ENCODE measurements at regions not wholly inside any gene's neighbourhood (a gene's known extent, or its start where the extent isn't known, plus 50 kb on each side); places are given as distances from the start of the nearest gene placed in this dataset.

DNA sequence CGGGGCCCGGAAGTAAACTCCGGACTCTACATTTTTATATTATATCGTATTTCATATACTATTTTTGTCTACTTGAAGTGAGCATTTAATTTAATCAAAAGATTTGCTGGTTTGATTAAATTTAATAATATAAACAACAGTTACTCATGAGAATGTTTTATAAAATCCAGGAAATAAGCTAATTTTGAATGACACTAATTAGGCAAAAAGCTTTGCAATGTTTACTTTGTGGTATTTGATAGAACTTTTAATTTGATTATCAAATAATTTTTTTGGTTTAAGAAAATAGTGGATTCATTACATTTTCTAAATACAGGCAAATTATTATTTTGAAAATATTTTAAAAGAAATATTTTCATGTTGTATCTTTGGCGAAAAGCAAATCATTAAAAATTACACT is 900.4 kb upstream of the CDH2 start:
- DNase-seq (ENCODE audit: low spot score): no peak

DNA sequence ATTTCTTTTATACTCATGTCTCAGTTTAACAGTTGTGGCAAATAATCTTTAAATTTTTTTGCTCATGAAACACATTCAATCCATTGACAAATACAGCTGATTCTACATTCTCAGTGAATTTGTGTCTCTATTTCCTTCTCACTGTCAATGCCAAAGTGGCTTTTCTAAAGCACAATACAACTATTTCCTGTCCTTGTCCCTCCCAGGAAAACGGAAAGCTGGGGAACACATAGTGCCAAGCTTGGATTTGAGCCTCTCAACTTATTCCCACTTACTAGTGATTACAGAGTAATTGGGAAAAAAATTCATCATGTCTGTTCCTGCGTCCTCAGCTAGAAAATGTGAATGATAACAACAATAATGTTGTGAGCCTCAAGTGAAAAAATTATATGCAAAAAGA is 899.7 kb upstream of the CDH2 start:
- no peak for DNase-seq (ENCODE audit: low spot score)

DNA sequence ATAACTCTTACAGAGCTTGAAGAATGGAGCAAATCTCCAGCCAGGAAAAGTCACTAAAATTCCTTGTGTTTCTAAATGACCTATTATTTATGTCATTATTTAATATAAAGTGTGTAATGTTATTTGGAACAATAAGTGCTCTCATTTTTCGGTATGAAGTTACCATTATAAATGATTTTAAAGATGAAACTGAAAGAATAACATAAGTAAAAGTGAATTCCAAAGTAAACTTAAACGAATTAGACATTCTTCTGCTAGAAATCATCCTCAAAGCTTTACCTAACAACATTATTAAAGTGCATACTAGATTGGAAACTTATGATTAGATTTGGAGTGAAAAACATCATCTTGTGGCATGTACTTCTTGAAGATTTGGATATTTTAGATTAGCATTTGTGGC is 897.2 kb upstream of the CDH2 start:
- no peak for DNase-seq (ENCODE audit: low spot score)

DNA sequence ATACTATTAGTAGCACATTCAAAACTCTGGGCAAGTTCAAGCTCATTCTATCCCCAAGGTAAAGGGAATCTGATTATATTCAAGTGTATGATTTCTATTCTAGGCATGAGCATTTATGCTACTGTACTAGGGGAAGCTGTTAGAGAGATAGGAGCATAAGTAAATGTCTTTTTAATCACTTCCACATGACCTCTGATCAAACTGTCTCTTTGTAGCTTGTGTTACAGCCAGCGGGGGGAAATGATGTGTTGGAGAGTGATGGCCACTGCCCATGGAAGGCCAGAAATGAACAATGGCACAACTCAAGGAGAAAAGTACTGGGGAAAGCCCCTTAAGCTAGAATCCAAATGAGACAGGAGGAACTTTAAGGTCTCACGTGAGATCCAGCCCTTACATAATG is 894.9 kb upstream of the CDH2 start:
- no peak for DNase-seq (ENCODE audit: low spot score)

DNA sequence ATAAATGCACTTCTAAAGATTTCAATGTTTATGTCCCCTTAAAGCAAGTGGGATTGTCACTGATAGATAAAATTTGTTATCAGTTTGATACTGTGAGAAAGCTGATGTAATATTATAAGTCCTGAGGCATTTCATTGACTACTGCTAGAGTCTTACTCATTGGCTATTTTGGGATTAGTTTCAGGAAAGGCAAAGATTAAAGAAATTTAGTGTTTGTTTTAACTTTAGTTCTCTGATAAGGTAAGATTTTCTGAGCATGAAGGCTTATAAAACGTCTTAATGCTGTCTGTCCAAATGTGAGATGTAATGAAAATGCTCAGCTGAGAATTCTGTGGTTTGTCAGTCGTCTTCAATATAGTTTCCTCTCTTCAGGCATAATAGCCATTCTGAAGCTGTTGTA is 886.4 kb upstream of the CDH2 start:
- no peak for DNase-seq (ENCODE audit: low spot score)

DNA sequence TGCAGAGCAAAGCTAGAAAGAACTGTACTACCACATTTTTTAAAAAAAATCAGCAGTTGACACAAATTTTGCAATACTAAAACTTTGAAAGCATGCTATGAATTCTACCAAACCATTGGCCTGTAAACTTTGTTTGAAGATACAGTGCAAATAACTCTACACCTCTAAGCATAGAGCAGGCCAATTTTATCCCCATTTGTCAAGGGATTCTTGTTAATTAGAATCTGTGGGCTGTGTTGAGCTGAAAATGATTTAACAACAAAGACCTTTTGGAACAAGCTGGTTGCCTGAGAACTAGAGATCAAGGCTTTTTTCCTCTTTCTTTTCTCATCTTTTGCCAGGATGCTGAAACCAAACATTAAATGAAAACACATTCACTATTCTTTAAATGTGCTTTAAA is 886.0 kb upstream of the CDH2 start:
- DNase-seq (ENCODE audit: low spot score): no peak

DNA sequence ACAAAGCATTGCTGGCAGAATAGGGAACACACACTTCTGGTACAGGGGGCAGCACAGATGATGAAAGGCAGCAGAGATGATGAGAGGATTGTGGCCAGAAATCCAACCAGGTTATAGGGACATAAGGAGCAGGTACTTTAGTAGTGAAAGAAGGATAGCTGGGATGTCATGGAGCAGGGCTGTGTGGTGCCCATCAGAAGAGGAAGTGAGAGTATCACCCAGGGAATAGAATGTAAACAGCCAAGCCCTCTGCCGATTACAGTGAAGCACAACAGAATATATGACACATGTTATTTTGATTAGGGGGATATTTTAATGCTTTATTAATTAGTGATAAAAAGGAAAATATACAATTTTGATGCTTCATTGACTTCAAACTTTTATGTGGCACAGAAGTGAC is 883.4 kb upstream of the CDH2 start:
- no peak for DNase-seq (ENCODE audit: low spot score)

DNA sequence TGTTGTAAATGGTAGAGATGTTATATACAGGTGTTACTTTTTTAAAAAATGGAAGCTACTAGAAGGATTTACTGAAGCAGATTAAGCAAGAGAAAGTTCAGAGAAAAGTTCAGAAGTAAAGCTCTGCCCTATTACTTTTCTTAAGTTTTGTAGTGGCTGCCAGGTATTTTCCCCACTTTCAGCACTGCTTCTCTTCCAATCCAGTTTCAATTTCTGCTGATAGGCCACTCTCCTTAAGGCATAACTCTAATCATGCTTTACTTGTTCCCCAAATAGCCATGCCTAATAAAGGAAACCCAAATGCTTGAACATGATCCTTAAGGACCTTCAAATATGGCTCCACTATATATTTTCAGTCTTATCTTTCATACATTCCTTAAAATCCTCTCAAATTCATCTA is 880.8 kb upstream of the CDH2 start:
- DNase-seq (ENCODE audit: low spot score): no peak

DNA sequence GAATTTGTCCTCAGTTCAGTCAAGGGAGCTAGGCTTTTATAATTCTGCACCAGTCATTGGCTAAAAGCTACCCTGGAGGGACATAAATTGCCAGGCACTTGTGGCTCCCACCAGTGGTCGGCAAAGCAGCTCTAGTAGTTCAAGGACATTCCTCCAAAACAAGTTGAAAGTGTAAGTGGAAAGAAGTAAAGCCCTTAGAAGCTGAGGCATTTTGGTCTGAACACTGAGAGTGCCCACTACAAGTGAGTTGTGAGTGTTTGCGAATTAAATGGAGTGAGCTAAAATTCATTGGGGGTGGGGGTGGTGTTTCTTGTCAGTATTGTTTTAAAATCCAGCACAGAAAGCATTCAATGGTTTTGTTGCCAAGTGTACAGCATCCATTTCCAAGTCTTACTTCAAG is 879.9 kb upstream of the CDH2 start:
- DNase-seq (ENCODE audit: low spot score): no peak

DNA sequence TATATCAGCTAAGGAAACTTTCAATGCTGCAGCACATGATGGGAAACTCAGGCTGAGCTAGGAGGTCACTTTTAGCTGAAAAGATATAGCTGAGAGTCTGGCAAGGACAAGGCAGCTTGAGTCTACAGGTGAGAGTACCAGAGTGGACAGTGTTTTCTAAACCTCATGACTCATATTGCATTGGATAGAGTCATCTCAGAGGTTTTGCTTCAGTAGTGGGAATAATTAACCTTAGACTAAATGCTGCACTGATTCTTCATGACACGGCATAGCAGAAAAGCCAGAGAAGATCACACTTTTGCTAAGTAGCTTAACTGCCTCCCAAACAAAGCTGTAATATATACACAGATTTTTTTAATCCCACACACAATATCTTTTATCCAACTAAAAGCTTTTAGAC is 865.0 kb upstream of the CDH2 start:
- DNase-seq (ENCODE audit: low spot score): no peak

DNA sequence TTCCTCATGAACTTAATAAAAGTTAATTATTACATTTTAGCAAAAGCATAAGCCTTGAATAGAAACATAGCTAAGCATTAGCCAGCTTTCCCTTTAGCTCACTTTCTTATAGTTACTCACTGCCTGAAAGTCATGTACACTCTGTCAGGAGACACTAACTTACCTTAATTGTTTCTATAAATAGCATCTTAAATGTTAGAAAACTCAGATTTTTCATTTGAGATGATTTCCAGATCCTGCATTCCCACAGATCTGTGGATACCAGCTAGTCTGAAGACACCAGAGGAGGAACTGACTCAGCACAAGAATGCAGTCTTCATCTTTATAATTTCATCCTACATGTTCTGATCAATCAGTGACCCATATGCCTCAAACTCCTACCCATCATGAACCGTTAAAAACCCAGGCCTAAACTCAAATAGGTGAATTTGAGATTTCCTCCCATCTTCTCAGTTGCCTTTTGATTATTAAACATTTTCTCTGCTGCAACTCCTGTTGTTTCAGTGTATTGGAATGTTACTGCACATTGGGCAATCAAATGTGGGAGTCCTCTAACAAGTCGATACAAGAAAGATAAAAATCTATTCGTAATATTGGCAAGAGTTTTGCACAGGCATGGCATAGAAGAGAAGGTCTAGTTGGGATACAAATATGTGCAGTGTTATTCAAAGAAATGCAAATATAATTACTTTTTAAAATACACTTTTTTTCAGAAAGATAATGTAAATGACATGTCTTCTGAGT is 857.4 kb upstream of the CDH2 start:
- DNase-seq (ENCODE audit: low spot score): no peak

DNA sequence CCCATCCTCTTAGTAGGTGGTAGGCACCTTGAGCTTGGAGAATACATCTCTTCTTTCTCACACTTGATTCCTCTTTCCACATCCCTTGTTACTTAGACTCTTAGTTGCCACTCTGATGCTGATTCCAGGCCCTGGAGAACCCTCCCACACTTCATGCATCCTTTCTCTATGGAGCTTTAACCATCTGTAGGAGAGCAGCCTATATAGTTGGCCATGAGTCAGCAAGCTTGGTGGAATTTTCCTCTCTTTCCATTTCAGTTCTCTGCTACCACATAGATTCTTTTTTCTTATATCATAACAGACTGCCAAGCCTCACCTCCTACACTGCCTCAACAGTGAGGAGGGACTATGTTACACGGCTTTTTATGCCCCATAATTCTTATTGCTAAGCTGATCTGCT is 851.6 kb upstream of the CDH2 start:
- no peak for DNase-seq (ENCODE audit: low spot score)

DNA sequence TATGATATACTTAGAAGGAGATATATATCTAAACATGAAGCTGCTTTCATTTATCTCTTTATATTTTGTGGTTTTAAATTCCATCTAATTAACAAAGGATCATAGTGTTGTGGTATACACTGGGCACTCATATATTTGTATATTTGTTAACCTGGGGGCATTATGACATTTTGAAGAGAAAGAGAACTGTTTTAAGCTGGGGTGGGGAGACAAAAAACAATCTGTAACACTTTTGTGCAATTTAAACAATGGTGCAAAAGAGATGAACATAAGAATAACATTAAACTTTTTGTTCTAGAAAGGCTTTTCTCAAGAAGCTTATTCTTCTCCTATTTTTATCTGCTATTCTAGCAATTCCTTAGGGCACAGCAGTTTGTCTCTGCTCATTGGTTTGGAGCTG is 842.0 kb upstream of the CDH2 start:
- DNase-seq (ENCODE audit: low spot score): no peak

DNA sequence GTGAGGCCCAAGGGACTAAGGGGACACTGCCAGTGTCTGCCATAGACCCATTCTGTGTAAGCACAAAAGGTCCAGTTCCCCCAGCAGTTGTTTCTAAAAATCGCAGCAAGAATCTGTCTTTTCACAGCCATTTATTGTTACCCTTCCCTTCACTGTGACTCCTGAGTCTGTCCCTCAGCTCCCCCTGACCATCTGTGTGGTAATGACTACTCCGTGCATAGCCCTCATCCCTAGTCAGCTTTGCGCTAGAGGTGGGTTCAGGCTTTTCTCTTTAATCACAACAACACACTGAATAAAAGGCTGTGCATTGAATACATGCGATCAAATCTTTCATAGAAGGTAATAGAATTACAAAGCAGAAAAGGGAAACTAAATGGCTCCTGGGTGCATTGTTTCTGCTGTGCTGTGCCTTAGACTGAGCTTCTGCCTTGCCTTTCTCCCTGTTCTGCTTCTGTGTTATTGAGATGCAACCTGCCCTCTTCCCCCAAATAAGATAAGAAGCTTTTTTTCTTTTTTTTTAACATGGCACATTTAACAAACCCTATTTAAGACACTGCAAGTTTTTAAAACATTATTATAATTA is 836.0 kb upstream of the CDH2 start:
- no peak for DNase-seq (ENCODE audit: low spot score)

DNA sequence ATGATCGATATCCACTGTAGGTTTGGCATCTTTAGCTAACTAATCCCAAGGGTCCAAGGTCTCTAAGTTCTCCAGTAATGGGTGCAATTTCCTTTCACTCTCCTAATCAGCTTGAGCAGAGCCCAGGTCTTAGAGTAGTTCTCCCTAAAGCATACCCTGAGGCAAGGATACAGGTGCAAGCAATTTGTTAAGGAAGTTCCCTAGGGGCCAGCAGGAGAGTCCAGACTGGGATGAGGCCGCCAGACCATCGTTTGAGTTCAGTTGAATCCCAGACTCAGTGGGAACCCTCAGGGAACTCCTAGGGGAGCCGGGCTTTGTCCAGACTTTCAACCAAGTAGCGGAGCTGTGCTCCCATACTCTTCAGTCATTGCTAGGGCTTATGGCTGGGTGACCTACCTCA is 835.4 kb upstream of the CDH2 start:
- DNase-seq (ENCODE audit: low spot score): no peak

DNA sequence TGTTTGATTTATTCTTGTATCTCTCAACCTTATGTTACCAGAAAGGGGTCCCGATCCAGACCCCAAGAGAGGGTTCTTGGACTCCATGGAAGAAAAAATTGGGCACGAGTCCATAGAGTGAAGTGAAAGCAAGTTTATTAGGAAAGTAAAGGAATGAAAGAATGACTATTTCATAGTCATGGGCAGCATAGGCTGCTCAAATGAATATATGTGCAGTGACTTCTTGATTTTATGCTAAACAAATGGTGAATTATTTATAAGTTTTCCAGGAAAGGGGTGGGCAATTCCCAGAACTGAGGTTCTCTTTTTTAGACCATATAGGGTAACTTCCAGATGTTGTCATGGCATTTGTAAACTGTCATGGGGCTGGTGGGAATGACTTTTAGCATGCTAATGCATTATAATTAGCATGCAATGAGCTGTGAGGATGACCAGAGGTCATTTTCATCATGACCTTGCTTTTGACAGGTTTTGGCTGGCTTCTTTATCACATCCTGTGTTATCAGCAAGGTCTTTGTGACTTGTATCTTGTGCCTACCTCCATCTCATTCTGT is 832.4 kb upstream of the CDH2 start:
- no peak for DNase-seq (ENCODE audit: low spot score)

DNA sequence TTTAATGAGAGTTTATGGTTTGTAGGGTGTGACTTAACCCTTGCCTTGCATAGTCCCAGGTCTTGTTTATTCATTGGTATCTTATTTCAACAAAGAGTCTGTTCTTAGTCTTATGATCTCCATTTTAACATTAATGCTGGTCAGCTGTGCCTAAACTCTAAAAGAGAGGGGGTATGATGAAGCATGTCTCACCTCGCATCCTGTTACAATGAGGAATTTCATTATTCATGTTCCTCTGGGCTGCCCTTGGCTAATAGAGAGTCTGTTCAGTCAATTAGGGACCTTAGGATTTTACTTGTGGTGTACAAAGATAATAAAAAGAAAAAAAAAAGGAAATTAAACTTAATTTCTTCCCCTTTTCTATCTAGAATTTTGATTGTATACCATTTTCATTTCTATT is 831.9 kb upstream of the CDH2 start:
- DNase-seq (ENCODE audit: low spot score): no peak

DNA sequence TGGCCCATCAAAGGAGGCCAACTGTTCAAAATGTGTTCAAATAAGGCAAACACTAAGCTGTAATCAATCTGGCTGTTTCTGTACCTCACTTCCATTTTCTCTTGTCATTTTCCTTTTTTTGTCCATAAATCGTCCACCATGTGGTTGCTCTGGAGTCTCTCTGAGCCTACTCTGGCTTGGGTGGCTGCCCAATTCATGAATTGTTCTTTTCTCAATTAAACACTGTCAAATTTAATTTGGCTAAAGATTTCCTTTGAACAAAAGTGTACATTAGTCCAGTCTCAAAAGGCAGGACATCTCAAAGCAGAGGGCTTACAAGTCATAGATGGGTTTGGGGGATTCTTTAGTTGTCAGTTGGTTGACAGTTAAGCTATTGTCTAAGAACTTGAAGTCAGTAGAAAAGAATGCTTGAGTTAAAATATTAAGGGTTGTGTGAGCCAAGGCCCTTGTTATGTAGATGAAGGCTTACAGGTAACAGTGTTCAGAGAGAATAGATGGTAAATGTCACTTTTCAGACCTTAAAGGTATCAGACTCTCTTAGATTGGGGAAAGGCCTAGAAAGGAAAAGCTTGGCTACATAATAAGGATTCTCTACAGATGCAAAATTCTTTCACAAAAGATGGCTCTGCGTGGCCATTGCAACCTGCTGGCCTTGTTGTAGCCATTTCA is 831.2 kb upstream of the CDH2 start:
- DNase-seq (ENCODE audit: low spot score): no peak

DNA sequence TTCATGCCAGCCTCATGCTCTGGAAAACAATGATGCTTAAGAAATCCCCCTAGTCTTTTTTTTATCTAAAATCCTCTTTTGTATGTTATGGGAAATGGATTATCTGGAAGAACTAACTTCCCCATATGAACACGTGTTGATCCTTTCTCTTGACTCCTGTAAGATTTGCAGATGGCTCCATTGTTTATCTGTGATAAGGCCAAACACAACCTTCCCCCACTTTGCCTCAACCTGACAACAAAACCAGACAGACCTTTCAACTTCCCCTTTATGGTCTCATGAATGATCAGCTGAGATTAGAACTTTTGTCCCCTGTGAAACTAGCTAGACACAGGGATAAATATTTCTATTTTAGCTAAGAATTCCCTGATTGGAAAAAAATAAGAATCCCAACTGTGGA is 828.0 kb upstream of the CDH2 start:
- DNase-seq (ENCODE audit: low spot score): no peak

DNA sequence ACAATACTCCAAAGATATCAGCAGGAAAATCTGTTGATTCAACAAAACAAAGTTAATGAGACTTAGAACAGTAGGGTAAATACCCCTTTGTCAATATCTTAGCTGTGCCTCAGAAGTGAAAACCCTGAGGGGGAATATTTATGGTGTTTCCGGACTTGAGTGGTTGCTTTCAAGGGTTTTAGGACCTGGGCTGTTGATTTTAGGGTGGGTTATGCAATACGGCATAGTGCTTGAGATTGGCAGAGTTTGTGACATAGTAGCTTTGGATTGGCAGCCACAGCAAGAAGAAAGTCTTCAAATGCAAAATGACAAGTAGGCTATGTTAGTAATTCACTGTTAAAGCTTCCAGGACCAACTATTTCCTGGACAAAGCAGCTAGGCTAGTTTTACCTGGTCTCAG is 826.3 kb upstream of the CDH2 start:
- DNase-seq (ENCODE audit: low spot score): no peak

DNA sequence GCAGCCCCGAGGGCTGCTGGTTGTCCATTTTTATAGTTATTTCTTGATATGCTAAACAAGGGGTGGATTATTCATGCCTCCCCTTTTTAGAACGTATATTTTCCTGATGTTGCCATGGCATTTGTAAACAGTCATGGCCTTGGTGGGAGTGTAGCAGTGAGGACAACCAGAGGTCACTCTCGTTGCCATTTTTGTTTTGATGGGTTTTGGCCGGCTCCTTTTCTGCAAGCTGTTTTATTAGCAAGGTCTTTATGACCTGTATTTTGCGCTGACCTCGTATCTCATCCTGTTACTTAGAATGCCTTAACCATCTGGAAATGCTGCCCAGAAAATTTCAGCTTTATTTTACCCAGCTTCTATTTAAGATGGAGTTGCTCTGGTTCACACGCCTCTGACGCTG is 825.8 kb upstream of the CDH2 start:
- DNase-seq (ENCODE audit: low spot score): no peak

DNA sequence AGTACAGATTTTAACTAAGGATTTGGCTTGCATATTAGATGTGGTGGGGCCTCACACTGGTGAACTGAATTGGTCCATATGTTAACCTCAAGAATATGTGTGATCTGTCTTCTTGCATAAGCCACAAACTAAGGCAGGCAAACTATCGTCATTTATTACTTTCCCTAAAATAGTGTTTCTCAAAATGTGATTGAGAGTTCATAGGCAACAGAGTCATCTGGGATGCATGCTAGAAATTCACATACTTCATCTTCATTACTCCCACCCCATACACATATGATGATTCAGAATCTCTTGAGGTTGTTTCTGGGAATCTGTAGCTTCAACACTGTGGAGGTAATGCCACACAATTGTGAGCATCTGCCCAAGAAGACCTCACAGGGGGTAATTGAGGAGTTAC is 822.8 kb upstream of the CDH2 start:
- no peak for DNase-seq (ENCODE audit: low spot score)

DNA sequence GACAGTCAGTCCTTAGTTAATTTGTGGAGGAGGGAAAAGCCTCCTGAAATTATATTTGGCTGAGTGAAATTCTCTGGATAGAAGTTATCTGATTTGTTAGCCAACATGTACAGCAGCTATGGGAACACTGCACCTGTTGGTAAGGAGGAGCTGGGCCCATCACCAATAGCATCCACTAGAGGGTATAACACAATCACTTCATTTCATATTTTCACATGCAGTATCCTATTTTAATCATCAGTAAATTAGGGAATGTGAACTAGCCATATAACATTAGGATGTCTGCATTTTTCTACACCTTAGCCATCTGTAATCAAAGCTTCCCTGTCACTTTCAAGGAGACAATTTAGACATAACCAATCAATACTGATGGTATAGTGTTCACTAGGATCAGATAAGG is 818.4 kb upstream of the CDH2 start:
- DNase-seq (ENCODE audit: low spot score): no peak

DNA sequence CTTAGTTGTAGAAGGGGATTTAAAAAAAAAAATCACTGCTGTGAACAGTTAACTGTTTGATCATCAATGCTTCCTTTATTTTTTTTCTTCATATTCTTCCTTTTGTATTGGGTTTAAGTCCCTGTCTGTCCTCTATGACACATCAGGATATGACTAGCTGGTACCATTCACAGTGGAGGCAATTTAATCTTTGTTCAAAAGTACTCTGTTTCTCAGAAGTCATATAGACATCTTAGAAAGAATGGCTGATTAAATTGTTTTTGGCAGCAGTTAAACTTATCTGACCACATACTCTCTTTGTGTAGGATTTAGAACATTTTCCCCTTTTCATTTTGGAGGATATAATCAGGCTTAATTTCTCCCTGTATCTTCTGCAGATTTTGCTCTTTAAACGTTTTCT is 807.8 kb upstream of the CDH2 start:
- DNase-seq (ENCODE audit: low spot score): no peak
